Stimulated activated CD4-positive, alpha-beta T cell treated with anti-CD3 and anti-CD28 coated beads, Interleukin-15, amount 100 ng/mL, for 24 hours (primary cell): ENCODE measurements at regions not wholly inside any gene's neighbourhood (a gene's known extent, or its start where the extent isn't known, plus 50 kb on each side); places are given as distances from the start of the nearest gene placed in this dataset.
"Not testable (repeated sequence)": the region's sequence is repeated elsewhere in the genome, so short reads cannot be mapped to it uniquely, and the experiment has no call there.

ENCODE experiments used
- DNase-seq: peaks from one replicate; pipeline ENCODE4 v3.0.0-alpha.2; 2020

DNA sequence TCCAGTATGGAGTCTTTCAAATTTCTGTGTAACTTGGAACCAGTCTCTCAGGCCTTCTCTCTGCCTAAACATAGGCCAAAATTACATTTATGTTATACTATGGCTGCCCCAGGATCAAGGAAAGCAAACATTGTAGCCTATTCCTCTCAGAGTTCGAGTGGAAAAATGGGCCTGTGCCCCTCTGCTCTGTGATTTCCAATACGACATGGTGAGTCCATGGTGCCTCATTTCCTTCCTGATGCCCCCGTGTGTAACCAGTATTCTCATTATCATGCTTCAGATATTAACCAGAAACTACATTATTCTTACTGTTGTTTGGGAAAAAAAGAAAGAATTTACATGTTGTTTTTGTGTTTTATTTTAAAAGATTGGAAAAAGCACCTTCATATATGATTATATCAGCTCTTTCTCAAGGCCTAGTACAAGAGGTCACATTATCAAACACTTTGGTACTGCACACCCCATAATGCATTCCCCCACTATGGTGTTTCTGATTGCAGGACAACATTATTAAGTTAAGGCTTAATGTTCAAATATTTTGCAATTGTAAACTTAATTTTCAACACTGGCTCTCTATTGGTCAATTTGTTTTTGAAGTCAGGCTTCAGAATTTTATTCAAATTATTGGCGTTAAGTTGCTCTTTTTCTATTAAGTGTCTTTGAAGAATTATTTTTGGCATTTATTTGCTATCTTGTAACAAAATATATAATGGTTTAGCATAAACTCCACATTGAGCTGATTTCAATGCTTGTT lies 151.8 kb upstream of the SLC27A6 start:
- DNase-seq: no peak

DNA sequence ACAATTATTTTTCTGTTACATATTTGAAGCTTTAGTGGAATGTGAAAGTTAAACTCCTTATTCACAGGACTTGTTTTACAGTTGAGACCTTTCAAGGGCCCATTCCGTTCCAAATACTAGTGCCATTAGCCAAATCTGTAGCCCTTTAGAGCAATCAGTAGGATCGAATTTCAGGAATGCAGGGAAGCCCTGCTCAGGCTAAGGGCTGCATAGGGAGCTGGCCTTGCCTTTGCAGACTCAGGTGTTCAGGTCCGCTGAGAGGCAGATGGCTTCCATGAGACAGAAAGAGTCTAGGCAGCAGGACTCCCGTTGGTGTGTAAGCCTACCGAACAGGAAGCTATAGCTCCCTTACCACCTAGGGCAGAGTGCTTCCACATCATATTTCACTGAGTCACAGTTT lies 150.1 kb upstream of the SLC27A6 start:
- DNase-seq: no peak

DNA sequence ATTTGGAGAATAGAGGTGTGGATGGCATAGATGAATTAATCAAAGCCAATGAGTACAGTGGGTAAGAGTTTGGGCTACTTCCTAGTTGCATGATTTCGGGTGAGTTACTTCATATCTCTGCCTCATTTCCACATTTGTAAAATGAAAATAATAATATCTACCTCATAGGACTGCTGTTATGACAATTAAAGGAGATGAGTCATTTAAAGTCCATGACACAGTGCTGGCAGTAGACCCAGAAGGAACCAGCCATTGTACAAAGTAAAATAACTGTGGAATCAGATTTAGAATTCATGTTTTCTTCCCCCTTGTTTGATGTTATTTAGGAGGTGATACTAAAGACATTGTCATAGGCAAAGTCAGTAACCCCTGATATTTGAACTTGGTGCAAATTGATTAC lies 139.5 kb upstream of the SLC27A6 start:
- no peak for DNase-seq

DNA sequence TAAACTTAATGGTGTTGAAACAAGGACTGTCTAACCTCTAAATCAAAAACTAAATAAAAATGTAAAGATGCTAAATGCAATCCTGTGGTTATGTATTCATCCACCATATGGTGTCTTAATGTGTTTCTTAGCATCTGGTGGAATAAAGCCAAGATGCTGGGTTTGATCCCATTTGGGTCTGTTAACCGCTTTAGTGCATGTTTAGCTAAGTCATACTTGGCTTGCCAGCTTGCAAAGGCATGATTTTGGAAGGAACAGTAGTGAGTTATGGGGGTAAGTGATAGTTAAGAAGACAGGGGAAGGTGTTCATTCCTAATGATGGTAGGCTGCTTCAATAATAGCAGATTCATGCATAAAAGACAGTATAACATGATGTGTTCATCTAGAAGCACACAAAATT lies 139.0 kb upstream of the SLC27A6 start:
- no peak for DNase-seq

DNA sequence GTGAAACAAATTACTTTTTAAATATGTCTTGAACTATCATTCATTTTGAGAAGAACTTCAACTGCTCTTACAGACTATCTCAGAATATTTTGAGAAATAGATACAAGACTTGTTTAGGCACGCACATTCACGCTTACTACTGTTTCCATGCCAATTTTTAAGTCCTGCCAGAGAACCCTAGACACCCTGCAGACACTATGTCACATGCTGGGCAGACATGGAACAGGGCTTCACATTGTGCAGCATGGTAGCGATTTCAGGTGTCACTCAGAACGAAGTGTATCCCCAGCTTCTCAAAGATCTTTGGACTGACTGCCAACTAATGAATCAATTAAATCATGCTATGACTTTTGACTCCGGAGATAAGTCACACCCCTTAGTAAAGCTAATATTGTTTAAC lies 128.7 kb upstream of the SLC27A6 start:
- DNase-seq: no peak

DNA sequence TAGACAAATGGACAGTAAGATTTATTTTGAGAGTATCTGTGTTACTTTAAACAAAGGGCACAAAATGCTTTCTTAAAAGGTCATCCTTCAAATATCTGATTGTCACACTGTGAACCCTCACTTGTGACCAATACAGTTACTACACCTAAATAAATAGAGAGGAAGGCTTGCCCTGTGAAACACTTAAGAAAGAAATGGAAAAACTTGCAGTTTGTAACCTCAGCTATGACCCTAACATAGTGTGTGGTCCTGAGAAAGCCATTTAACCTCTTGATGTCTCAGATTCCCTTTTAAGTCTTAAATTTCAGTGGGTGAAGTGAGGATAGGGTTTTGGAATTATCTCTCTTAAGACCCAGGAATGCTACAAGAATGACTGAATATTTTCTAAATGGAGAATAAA lies 126.7 kb upstream of the SLC27A6 start:
- DNase-seq: no peak

DNA sequence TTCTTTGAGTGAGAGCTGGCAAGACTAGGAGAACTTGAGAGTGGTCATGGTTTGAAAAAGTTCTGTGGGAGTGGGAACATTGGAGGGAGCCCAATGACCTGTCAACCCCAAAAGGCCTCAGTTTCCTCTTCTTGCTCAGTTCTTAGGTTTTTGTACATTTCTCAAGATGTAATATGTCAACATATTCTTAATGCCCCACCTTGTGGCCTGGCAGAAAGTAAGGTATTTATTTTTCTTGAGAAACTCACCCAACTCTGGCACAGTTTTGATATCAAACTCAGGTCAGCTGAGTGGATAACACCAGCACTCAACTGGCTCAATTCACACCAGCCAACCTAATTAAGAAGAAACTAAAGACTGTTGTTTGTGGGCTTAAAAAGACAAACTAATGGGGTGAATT lies 123.0 kb upstream of the SLC27A6 start:
- no peak for DNase-seq

DNA sequence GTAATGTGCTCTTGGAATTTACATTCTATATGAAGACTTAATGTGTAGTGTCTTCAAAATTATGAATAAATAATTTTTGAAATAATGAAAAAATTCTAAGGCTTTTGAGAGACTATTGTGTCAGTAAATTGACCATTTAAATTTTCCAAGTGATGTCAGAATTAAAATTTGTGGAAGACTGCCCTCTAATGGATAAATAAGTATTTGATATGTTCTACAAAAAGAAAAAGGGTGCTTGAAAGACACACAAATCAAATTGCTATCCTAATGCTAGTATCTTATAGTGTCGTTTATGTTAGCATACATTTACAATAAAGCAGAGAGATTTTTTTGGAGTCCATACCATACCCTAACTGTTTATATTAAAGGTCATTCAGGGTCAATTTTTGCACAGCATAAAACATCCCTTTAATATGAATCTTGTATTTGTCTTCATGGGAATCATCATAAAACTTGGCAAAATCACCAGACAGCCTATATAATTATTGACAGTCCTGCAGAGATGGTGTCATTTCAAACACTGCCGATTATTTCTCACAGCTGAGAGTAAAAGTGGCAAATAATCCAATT lies 120.8 kb upstream of the SLC27A6 start:
- no peak for DNase-seq

DNA sequence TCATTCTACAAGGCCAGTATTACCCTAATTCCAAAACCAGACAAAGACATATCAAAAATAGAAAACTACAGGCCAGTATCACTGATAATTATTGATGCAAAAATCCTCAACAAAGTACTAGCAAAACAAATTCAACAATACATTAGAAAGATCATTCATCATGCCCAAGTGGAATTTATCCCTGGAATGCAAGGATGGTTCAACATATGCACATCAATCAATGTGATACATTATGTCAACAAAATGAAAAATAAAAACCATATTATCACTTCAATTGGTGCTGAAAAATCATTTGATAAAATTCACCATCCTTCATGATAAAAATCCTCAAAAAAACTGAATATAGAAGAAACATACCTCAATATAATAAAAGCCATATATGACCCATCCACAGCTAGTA lies 115.2 kb upstream of the SLC27A6 start:
- DNase-seq: no peak

DNA sequence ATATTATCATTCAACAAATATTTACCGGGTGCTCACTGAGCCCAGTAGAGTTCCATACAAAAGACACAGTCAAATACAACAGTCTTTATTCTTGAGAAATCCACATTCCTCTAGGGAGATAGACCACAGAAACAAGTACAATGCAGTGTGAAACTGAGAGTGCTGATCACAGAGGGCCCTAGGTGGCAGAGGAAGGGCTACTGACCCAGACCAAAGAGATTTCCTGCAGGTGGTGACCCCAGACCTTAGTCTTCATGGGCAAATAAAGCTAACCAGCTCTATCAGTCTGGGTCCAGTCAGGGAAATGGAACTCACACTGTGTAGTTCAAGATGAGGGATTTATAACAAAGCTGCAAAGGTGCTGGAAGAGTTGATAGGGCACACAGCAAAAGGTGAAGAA lies 110.4 kb upstream of the SLC27A6 start:
- DNase-seq: no peak

DNA sequence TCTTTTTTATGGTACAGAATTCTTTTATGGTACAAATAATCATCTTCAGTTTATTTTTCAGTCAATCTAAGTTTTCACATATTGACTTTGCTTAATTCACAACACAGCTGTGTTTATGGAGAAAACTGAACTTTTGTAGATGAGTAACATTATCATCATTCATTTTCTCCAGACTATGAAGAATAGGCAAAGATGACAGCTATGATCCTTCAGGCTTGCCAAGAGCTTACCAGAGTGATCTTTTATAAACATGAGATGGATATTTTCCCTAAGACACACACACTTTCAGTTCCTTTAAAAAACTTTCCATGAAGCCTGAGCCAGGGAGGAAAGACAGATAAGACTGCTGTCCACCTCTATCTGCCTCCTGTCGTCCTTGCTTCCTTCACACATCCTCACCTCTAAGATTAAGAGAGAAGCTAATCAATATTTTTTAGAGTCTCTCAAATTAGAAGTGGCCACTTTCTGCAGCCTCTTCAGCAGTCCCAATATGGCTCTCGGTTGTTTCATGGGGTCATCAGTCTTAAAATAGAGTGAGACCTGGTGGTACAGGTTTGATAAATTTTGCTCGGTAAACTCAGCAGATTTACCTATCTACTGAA lies 108.1 kb upstream of the SLC27A6 start:
- DNase-seq: no peak

DNA sequence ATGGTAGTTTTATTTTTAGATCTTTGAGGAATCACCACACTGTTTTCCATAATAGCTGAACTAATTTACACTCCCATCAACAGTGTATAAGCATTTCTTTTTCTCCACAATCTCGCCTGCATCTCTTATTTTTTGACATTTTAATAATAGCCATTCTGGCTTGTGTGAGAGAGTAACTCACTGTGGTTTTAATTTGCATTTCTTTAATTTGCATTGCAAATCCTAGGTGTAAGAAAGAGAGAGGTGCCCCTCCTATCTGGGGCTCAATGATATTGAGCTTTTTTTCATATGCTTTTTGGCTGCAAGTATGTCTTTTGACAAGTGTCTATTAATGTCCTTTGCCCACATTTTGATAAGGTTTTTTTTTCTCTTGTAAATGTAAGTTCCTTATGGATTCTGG lies 106.3 kb upstream of the SLC27A6 start:
- DNase-seq: no peak

DNA sequence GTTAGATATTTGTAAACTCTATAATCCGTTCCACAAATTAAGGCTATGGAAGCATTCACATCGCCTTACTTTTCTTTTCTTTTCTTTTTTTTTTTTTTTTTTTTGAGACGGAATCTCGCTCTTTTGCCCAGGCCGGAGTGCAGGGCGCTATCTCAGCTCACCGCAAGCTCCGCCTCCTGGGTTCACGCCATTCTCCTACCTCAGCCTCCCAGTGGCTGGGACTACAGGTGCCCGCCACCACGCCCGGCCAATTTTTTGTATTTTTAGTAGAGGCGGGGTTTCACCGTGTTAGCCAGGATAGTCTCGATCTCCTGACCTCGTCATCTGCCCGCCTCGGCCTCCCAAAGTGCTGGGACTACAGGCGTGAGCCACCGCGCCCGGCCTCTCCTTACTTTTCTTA lies 104.1 kb upstream of the SLC27A6 start:
- DNase-seq: not testable (repeated sequence)

DNA sequence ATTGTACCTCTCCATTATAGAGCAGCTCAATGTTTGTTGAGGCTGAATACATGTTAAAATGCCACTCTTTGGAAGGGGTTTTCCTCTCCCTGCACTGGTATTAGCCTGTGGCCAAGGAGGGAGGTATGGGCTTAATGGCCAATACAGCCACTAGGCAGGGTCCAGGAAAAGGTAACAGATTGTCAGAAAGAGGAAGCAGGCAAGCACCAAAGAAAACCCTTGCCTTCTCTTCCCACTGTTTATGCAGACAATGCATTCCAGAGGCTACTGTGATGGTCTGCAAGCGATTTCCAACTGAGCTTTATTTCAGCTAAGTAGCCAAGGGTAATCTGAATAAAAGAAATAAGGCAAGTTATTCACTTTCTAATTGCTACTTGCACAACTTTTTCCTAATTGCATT lies 95.3 kb upstream of the SLC27A6 start:
- DNase-seq: no peak

DNA sequence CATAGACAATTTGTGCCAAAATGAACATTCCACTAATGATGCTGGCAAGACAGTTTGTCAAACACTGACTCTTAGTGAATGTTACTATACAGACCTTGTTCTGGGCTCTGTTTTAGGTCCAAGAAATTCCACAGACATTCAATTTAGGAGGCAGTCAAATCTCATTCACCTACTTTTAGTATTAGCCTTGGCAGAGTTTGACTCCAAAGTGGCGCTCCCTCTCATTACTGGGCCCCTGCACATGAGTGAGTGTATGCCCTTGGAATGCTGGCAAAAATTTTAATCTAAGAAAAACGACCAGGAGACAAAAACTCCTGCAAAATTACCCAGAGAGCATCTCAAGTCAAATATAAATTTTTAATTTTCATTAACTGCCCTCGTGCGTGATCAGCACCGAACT lies 94.9 kb upstream of the SLC27A6 start:
- DNase-seq: no peak

DNA sequence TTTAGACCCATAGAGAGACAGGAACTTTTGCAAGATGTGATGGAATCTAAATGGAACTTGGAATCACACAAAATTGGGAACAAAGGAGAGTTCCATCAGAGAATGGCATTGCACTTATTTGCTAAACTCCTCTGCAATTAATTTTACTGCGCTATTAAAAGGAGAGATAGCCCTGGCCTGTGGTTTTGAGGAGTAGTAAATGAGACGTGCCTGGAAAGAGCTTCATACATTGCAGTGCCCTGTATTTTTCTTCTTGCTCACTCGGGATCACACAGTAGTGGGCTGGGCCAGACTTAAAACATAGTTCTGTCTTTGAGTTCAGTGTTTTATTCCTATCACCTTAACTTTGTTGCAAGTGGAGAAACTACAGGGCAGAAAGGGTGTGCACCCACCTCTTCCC lies 94.4 kb upstream of the SLC27A6 start:
- no peak for DNase-seq

DNA sequence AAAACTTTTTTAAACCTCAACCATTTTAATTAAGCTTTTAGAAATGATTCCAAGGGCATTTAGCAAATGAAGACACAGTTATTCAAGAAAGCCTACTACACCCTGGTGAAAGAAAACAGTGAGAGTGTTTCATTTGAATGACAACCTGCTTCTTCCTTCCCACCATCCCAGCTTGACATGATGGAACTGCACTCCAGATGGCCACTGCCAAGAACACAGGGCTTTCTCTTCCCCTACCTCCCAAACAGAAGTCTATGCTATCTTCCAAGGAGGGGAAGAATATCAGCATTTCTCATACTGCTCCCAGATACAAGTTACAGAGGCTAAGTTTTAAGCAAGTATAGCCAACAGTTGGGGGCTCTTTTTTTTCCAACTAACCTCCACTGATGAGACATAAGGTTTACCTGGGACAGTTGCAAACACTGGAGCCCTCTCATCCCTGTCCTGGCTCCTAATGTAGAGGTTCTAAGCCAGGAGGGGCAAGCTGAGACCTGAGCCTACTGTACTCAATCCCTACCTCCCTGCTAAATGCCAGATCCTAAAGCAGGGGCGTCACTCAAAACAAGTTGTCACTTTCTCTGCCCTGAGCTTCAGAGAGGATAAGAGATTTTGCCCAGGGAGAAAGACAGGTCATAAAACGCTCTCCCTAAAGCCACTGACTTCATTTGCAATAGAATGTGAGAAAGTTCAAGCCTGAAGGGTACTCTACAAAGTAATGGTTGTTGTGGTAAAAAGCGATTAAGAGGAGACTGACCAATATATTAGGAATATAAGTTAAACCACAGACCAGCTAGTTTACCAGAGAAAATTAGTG lies 88.5 kb upstream of the SLC27A6 start:
- DNase-seq: no peak

DNA sequence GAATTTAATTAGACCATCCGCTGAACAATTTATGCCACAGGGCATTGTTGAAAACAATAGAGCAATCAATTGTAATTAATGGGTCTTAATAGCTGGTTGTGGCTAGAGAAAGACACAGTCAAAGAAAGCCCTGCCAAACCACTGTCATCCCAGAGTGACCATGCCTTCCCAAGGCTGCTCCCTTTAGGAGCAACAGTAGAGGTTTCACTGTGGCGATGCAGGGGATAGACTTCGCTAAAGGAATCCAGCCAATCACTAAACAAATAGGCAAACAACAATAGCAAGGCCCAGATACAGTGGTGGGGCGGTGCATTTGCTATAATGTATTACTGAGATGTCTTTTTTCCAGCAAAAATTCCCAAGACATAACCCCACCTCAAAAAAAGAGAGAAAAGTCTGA lies 87.8 kb upstream of the SLC27A6 start:
- DNase-seq: no peak

DNA sequence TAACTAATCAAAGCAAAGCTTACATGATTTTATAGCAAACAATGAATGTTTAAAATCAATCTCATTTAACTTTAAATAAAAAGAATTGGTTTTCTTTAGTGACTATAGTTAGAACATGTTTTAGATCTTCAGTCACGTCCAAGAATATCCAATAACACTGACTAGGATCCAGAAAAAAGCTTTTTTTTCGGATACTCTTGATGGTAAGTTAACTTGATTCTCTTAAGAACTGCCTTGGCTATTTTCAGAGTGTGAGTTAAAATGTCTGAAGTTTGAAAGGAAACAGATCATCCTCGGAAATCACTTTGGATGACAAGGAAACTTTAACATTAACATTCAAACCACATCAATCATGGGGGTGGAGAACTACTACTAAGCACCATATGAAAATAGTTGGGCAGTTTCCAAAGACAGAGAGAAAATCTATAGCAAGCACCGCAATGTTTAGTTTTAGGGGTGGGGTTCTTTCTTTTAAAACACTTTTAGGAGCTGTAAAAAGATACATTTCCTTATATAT lies 83.7 kb upstream of the SLC27A6 start:
- no peak for DNase-seq

DNA sequence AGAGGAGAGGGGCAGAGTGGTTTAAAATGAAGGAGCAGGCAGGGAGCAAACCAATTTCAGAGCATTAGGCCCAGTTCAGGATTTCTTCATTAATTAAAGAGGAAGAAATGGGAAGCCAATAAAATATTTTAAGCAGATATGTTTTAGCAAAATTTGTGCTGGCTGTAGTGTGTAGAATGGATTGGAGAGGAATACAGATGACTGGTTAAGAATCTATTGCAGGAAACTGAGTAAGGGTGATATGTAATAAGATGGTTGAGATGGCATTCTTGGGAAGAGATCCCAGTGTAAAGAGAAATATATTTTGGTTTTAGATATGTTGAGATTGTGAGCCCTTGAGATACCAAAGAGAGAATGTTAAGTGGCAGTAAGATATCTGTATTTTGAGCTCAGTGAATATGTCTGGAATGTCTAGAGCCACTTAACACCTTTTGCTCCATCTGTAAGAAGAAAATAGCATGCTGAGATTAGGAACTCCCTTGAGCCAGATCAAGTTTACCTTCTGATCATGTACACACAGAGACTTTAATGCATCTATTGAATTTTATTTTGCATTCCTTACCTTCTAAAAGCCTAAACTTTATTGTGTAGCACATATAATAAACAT lies 79.5 kb upstream of the SLC27A6 start:
- DNase-seq: no peak

DNA sequence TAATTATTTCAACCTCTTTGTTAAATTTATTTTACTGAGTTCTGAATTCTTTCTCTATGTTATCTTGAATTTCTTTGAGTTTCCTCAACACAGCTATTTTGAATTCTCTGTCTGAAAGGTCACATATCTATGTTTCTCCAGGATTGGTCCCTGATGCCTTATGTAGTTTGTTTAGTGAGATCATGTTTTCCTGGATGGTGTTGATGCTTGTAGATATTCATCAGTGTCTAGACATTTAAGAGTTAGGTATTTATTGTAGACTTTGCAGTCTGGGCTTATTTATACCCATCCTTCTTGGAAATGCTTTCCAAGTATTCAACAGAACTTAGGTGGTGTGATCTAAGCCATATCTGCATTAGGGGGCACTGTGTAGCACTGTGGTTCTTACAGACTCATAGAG lies 70.2 kb upstream of the SLC27A6 start:
- DNase-seq: no peak

DNA sequence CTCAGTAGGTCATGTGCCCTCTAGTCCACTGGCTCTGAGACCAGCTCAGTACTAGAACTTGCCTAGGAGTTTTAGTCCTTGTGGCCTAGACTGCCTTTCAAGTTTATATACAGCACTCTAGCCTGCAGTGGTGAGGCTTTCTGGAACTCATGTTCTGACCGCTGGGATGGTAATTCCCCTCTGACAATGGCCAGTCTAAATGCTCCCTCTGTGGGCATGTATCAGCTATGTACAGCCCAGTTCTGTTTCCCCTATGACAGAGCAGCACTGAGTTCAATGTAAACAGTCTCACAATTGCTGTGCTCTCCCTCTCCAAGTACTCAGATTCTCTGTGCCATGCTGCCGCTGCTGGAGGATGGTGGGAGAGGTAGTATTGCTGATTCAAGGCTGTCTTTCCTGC lies 68.6 kb upstream of the SLC27A6 start:
- no peak for DNase-seq

DNA sequence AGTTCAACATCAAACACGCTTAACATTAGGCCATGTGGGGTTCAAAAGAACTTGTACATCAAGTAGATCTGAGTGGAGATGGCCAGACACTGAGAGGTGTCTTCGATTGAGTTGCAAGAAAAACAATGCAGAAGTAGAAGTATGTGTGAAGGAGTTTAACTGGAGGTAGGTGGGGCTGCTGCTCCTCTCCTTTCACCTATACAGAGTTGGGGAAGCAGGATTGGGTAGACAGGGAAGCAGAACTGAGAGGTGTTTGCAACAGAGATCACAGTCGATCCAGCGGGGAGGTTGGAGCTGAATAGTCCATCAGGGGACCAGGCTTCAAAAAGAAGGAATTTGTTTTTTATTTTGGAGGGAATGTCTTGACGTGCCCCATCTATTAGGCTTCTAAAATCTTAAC lies 61.7 kb upstream of the SLC27A6 start:
- no peak for DNase-seq
